ENCODE measurements at regions not wholly inside any gene's neighbourhood (a gene's known extent, or its start where the extent isn't known, plus 50 kb on each side); places are given as distances from the start of the nearest gene placed in this dataset.

GRCh38 chr22:26974914-26975803, 317.8 kb downstream of the MIAT start:
- DNase-seq = no peak

- DNase-seq = no peak
Measured at GRCh38 chr22:26975865-26976264, 318.5 kb downstream of the MIAT start.

- peak; percentile 25 for DNase-seq
Measured at GRCh38 chr22:26977741-26978376, 320.5 kb downstream of the MIAT start.

DNA sequence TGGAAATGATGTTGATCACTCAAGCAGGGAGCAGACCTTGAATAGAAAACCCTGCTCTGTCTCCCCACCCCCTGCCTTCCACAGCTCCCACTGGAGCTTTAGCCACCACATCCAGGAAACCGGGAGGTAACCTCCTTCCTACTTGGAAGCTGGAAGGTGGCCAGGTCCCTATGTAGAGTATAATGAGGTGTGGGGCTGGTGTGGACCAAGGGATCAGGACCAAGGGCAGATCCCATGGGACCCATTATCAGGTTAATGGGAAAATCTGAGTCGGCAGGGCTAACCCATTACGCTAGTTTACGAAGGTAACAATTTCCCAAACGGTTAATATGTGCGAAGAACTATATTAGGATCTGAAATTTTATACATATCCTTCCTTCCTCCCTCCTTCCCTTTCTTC, 321.9 kb downstream of the MIAT start:
- DNase-seq = no peak

- no peak for DNase-seq
Measured at GRCh38 chr22:26981111-26981510, 323.7 kb downstream of the MIAT start.

GRCh38 chr22:26981541-26981940, 324.2 kb downstream of the MIAT start:
- no peak for DNase-seq

DNA sequence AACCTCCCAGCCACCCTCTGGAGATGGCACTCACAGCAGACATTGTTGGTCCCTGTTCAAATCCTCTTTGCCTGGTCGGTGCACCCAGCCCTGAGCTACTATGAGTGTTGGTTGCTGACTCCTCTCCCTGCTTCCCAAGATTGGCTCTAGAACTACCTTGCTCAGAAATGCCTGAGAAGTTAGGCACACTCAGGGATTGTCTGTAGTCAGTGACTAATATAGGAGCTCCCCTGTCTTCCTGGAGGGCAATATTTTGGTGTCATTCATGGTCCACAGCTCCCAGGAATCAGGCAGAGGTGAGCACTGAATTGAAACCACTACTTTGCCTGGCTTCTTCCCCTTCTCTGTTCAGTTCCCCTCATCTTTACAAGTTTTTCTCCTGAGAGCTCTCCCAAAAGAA, 325.9 kb downstream of the MIAT start:
- no peak for DNase-seq

GRCh38 chr22:26985206-26985605, 327.8 kb downstream of the MIAT start:
- peak; percentile 55 for DNase-seq

GRCh38 chr22:26985931-26986782, 328.8 kb downstream of the MIAT start:
- DNase-seq = no peak

- peak; percentile 13 for DNase-seq
Measured at GRCh38 chr22:26986884-26987283, 329.5 kb downstream of the MIAT start.

GRCh38 chr22:26990503-26991189, 333.3 kb downstream of the MIAT start:
- no peak for DNase-seq

DNA sequence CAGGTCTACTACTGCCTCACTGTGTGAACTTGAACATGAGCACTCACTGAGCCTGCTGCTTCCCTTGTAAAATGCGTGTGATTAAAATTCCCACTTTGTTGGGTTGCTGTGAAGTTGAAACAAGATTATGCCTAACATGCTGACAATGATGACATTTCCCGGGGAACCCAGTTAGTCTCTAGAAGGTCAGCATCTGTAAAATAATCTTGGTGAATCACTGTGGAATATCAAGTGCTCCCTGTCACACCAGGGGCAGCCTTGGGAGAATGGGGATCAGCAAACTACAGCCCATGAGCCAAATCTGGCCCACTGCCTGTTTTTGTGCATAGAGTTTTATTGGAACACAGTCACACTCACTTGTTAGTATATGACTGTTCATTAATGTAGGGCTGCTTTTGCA, 335.2 kb downstream of the MIAT start:
- DNase-seq = no peak

GRCh38 chr22:26993886-26994285, 336.5 kb downstream of the MIAT start:
- no peak for DNase-seq

- no peak for DNase-seq
Measured at GRCh38 chr22:26994801-26995200, 337.4 kb downstream of the MIAT start.

DNA sequence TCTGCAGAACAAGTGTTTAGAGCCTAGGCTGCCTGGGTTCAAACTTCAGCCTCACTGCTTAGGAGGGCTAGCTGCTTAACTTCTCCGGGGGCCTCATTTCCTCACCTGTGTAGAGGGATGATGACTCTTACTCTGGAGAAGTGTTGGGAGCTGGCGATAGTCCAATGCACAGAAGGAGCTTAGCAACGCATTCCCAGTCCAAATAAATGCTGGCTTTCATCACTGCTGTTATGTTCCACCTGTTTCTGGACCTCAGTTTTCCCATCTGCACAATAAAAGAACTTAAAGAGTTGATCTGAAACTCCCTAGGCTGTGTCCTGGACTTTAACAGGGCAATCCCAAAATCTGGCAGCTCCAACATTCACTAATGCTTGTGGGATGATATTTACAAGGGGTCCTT, 337.8 kb downstream of the MIAT start:
- no peak for DNase-seq

GRCh38 chr22:26996154-26996553, 338.8 kb downstream of the MIAT start:
- DNase-seq = no peak

- DNase-seq = no peak
Measured at GRCh38 chr22:26998129-26998528, 340.7 kb downstream of the MIAT start.

DNA sequence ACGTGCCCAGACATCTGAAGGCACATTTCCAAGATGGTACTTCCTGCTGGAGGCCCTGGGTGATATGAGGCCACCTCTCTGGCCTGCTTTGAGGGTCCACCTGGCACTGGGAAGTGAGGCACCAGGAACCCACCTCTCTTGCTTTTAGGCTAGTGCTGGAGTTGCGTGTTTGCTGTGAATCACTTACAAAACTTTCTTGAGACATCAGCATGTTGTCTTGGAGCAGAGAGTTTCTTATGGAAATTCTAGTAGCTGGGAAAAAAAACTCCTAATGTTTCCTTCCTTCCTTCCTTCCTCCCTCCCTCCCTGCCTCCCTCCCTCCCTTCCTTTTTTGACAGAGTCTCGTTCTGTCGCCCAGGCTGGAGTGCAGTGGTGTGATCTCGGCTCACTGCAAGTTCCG, 341.3 kb downstream of the MIAT start:
- no peak for DNase-seq

- DNase-seq = no peak
Measured at GRCh38 chr22:27003297-27003696, 345.9 kb downstream of the MIAT start.

DNA sequence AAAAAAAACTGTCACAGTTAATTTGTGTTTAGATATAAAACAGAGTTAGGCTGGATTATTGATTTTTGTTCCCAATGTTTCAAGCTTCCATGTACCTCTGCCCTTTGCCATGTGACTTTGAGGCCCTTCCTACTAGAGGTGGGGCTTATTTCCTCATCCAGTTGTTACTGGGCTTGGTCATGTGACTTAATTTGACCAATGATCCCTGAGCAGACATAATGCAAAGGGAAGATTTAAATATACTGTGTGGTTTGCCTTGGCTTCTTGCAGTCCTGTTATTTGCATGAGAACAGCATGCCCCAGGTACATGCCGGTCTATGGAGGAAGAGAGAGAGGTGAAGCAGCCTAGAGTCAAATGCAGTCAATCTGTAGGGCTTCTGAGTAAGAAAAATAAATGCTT, 347.0 kb downstream of the MIAT start:
- DNase-seq = no peak

DNA sequence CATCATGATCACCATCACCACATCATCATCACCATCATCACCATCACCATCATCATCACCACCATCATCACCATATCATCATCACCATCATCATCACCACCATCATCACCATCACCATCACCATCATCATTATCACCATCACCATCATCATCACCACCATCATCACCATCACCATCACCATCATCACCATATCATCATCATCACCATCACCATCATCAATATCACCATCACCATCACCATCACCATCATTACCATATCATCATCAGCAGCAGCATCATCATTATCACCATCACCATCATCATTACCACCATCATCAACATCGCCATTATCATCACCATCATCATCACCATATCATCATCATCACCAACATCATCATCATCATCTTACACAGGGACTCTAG, 351.1 kb downstream of the MIAT start:
- no peak for DNase-seq

GRCh38 chr22:27011133-27011532, 353.7 kb downstream of the MIAT start:
- DNase-seq = no peak

- no peak for DNase-seq
Measured at GRCh38 chr22:27011717-27012116, 354.3 kb downstream of the MIAT start.
